GM10266 (cell line): ENCODE measurements at regions not wholly inside any gene's neighbourhood (a gene's known extent, or its start where the extent isn't known, plus 50 kb on each side); places are given as distances from the start of the nearest gene placed in this dataset.

Experiments
- DNase-seq: peaks from one replicate; pipeline ENCODE4 v3.0.0; 2012; ENCODE audit errors: extremely low spot score
- TF ChIP-seq, protein P1 (sequence below): IDR thresholded peaks from 2 replicates; pipeline ENCODE4 v1.5.1; 2012; ENCODE audit warnings: mild to moderate bottlenecking, low read depth; ENCODE audit not compliant: control insufficient read depth, insufficient read depth; ENCODE audit errors: missing control alignments

DNA sequence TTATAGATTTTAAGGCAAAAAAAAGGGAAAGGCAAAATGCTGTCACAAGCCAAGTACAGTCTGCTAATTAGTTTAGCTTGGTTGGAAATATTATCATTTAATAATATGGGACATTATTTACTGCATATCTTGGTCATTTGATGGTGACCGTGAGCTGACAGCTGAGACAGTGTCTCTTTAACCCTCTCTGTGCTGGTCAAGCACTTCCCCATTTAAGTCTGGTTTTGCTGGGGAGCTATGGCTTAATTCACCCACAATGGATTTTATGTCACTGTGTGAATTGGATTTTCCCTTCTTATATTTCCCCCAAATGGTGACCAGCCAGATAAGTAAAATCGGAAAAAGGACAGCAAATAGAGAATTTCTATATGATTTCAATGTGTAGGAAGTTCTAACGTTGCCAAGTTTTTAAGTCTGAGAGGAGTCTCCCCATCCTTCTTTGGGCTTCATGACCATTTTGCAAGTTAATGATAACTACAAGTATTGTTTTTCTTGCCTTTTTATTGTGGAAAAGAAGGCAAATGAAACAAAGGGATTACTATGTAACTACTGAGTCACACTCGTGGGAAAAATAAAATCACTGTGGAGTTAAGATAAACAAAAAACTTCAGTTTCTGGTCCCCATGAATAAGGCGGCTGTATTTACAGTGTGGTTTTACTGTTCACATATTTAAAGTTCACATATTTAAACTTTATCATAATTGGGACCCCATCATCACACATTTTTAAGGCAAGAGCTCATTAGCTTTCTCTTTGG is 373.5 kb downstream of the NR2F2 start:
- DNase-seq: no peak

DNA sequence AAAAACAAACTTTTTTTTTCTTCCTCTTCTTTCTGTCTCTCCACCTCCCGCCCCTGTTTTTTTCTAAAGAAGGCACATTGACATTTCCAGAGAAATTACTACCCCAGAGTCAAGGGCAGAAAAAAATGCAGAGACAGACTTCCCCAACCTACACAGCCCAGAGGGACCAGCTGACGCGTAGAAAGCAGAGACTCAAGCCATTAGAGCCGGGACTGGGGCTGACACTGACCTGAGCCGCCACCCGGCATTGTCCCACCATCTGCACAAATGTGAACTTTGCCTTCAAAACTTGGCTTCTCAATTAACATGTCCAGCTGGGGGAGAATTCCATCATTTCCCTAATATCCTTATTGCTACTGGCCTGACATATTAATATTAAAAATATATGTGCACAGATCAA is 385.6 kb downstream of the NR2F2 start:
- no peak for DNase-seq
- TF ChIP-seq, protein P1, sequence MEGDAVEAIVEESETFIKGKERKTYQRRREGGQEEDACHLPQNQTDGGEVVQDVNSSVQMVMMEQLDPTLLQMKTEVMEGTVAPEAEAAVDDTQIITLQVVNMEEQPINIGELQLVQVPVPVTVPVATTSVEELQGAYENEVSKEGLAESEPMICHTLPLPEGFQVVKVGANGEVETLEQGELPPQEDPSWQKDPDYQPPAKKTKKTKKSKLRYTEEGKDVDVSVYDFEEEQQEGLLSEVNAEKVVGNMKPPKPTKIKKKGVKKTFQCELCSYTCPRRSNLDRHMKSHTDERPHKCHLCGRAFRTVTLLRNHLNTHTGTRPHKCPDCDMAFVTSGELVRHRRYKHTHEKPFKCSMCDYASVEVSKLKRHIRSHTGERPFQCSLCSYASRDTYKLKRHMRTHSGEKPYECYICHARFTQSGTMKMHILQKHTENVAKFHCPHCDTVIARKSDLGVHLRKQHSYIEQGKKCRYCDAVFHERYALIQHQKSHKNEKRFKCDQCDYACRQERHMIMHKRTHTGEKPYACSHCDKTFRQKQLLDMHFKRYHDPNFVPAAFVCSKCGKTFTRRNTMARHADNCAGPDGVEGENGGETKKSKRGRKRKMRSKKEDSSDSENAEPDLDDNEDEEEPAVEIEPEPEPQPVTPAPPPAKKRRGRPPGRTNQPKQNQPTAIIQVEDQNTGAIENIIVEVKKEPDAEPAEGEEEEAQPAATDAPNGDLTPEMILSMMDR: no peak

More for the DNA sequence above, 373.5 kb downstream of the NR2F2 start:
- TF ChIP-seq, protein P1: no peak

GRCh38 chr15:96716478-96716877 is 386.0 kb downstream of the NR2F2 start:
- no peak for DNase-seq
- TF ChIP-seq, protein P1: no peak

DNA sequence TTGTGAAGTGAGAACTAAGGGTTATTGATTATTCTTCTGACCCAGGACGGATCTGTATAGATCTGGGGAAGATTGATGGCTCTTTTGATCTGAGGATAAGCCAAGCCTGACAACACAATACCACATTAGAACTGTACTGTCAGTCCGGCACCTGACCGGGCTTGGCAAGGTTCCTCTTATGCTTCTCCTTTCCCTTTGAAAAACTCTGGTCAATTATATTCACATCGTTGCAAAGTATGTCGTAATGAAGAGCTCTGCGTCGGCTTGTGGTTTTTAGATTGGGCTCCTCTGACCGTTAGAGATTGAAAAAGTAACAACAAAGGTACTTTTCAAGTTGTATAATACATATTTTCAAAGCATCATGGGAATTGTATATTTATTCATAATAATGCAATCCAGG is 389.8 kb downstream of the NR2F2 start:
- TF ChIP-seq, protein P1: no peak
- no peak for DNase-seq

DNA sequence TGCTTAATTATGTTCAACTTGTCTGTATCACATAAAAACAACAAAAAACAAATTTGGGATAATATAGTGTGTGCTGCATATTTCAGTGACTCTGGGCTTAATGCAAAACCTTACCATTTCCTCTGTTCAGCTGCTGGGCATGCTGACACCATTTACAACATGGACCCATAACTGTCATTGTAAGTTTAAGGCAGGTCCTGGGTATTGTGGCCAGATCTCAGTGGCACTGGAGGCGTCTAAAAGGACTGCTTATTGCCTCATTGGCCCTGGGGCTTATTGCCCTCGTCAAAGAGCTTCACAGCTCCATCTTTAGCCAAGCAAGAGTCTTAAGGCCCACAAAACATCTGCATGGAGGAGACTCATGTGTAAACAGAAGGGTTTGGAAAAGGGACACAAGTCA is 390.2 kb downstream of the NR2F2 start:
- TF ChIP-seq, protein P1: no peak
- DNase-seq: no peak

DNA sequence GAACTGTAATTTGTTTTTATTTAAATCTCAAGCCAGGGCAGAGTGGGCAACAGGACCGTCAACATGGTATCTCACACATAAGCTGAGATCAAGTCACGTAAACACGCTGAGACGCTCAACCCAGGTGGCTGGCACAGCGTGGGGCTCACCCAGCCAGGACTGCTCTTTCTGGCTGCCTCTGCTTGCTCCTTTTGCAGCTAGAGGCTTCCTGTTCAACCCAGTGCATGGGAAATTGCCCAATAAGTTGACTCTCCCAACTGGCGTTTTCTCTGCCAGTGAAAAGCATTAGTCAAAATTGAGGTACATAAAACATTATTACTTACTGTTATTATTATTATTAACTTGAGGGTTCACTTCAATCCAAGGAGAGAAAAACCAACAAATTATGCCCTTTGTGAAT is 398.1 kb downstream of the NR2F2 start:
- DNase-seq: no peak
- TF ChIP-seq, protein P1: no peak

DNA sequence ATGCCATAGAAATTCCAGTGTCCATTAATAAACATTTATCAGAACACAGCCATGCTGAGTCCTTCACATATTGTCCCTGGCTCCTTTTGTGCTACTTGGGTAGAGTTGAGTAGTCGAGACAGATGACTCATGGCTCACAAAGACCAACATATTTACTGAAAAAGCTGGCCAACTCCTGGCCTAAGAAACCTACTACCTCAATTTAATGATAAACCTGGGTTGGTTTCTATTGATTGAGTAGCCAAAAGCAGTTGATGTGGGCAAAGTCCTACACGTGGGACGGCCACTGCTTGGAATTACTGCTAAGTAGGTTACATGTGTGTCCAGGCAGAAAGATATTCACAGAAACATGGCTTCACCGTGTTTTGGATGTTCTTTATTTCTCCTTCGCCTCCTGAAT is 402.2 kb downstream of the NR2F2 start:
- no peak for DNase-seq
- TF ChIP-seq, protein P1: no peak
